HG02938 (cell line): ENCODE measurements at regions not wholly inside any gene's neighbourhood (a gene's known extent, or its start where the extent isn't known, plus 50 kb on each side); places are given as distances from the start of the nearest gene placed in this dataset.
"Not testable (repeated sequence)": the region's sequence is repeated elsewhere in the genome, so short reads cannot be mapped to it uniquely, and the experiment has no call there.

ENCODE experiments used
- ATAC-seq: cut with Tn5 transposase; IDR thresholded peaks from one replicate; pipeline ENCODE4 v1.9.1; 2021; ENCODE audit warnings: mild to moderate bottlenecking, moderate library complexity; ENCODE audit not compliant: unreplicated experiment

GRCh38 chr10:109809954-109810353 lies 113.4 kb downstream of the XPNPEP1 start:
- not testable (repeated sequence) for ATAC-seq

- not testable (repeated sequence) for ATAC-seq
Measured at GRCh38 chr10:109801191-109801590, 122.1 kb downstream of the XPNPEP1 start.

- no peak for ATAC-seq
Measured at GRCh38 chr10:109790647-109791046, 132.7 kb downstream of the XPNPEP1 start.

DNA sequence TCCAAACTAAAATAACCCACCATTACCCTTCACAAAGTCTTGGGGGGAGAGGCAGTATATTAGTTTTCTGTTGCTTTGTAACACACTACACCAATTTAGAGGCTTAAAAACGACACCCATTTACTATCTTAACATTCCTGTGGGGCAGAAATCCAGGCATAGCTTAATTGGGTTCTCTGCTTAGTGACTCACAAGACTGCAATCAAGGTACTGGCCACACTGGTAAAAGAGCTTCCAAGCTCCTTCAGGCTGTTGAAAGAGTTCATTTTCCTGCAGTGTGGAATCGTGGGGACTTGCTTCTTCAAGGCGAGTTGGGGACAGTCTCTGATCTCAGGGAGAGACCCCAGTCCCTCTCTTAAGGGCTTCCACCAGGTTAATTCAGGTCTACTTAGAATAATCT lies 139.1 kb downstream of the XPNPEP1 start:
- no peak for ATAC-seq

DNA sequence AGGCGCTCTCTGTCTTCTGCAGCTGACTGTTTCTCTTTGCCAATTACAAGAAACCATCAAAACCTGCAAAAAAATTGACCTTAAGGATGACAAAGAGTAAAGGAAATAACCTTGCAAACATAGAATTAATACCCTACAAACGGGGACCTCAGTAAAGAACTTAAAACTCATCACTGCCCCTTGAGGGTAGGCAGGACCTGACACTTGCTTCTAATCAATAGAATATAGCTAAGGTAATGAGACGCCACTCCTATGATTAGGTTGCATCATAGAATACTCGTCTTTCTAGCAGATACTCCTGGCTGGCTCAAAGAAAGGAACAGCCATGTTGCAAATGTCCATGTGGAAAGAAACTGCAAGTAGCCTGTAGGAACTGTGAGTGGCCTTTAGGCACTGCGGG lies 140.0 kb downstream of the XPNPEP1 start:
- no peak for ATAC-seq

DNA sequence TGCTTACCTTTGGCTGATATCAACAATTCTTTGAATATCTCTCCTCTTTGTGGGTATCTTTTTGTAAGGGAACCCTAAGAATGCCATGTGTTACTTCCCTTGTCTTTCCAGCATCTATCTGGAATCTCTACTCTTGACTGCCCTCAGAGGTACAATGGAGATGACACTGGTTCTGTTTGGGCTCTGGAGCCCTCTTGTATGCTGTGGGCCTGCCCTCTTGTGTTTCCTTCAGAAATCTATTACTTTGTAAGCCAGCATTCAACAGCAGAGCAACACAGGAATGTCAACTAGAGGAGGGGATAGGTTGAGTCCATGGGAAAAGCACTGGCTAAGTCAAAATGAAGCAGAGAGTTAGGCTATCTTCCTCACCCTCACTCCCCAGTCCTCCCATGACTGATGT lies 142.3 kb downstream of the XPNPEP1 start:
- ATAC-seq: no peak

GRCh38 chr10:109778993-109779392 lies 144.3 kb downstream of the XPNPEP1 start:
- no peak for ATAC-seq

DNA sequence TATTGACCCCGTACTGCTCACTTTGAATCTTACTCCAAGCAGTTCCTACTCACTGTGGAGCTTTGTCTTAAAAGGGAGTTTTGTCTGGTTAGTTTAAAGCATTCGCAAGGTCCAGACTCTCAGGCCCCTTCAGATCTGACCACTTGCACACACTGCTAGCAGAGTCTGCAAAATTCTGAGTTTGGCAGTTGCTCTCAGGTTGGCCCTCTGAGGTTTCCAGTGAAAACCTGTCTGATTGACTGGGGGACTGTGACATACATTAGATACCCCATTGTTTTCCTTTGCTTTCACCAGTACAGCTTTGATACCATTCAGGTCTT lies 149.2 kb downstream of the XPNPEP1 start:
- ATAC-seq: peak; percentile 8

GRCh38 chr10:109773288-109774120 lies 149.8 kb downstream of the XPNPEP1 start:
- peak; percentile 73 for ATAC-seq

GRCh38 chr10:109770663-109771062 lies 152.6 kb downstream of the XPNPEP1 start:
- ATAC-seq: no peak

GRCh38 chr10:109769966-109770365 lies 153.3 kb downstream of the XPNPEP1 start:
- ATAC-seq: no peak

DNA sequence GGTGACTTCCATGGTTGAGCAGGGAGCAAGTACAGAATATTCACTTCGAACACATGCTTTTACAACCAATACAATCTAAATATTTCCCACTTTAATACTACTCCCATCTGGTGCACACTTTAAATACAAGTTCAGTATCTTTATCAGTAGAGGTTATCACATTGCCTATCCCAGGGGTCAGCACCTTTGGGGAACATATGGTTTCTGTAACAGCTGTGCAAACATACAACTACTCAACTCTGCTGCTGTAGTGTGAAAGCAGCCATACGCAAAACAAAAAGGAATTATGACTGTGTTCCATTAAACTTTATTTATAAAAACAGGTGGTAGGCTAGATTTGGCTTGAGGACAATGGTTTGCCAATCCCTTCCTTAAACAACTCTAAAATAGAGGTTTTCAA lies 157.5 kb downstream of the XPNPEP1 start:
- no peak for ATAC-seq

DNA sequence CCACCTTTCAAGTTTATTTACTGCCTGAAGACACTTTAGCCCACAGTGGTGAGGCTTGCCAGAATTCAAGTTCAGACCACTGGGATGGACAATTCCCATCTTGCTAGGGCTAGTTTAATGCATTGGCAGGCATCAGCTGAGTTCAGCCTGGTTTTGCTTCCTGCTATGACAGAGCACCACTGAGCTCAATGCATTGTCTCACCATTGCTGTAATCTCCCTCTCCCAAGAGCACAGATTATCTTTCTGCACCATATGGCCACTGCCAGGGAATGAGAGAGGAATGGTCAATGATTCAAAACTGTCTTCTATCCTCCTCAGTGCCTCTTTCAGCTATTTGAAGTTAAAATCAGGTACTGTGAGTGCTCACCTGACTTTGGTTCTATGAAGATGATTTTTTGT lies 160.8 kb downstream of the XPNPEP1 start:
- no peak for ATAC-seq

DNA sequence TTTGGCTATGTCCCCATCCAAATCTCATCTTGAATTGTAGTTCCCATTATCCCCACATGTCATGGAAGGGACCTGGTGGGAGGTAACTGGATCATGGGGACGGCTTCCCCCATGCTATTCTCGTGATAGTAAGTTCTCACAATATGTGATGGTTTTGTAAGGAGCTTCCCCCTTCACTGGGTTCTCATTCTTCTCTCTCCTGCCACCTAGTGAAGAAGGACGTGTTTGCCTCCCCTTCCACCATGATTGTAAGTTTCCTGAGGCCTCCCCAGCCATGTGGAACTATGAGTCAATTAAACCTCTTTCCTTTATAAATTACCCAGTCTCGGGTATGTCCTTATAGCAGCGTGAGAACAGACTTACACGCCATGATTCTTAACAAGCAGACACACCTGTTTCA lies 165.6 kb downstream of the XPNPEP1 start:
- ATAC-seq: not testable (repeated sequence)

- no peak for ATAC-seq
Measured at GRCh38 chr10:109746861-109747260, 176.4 kb downstream of the XPNPEP1 start.

- no peak for ATAC-seq
Measured at GRCh38 chr10:109744020-109744419, 179.3 kb downstream of the XPNPEP1 start.

DNA sequence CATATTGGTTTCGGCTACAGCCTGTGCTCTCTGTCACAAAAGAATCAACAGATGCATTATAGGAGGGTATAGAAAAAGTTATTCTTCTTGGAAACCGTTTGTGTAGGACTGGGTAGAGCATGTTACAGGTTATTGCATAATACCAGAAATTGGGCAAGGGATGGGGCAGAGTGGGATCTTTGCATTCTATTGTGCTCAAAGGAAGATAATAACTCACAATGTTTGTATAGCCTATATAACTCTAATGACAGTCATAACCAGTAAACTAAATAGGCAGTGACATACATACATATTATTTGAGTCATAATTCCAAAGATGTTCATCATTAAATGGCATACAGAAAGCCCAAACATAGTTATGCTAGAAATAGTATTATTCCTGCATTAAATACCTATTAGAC lies 179.7 kb downstream of the XPNPEP1 start:
- ATAC-seq: no peak

DNA sequence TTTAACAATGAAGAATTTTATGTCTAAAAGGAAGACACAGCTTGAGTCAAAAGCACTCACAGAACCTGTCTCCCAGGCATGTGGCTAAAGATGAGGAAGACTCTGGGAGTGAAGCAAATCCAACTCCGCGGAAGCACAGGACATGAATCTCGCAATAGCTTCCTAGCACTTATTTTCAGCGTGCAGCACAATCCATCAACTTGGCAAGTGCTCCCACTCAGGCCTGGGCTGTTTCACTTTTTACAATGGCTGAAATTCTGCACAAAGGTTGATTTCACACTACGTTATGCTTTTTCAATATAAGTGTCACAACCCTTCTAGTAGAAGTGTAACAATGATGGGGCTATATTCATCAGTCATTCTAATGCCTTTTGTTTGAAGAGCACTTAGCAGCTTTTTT lies 180.2 kb downstream of the XPNPEP1 start:
- ATAC-seq: no peak

- no peak for ATAC-seq
Measured at GRCh38 chr10:109741712-109742111, 181.6 kb downstream of the XPNPEP1 start.

GRCh38 chr10:109740436-109740835 lies 182.9 kb downstream of the XPNPEP1 start:
- no peak for ATAC-seq

GRCh38 chr10:109737626-109738025 lies 185.7 kb downstream of the XPNPEP1 start:
- no peak for ATAC-seq

GRCh38 chr10:109737009-109737408 lies 186.3 kb downstream of the XPNPEP1 start:
- no peak for ATAC-seq

- no peak for ATAC-seq
Measured at GRCh38 chr10:109735776-109736175, 187.5 kb downstream of the XPNPEP1 start.
